Superior temporal gyrus (tissue), 1 donor: ENCODE measurements at regions not wholly inside any gene's neighbourhood (a gene's known extent, or its start where the extent isn't known, plus 50 kb on each side); places are given as distances from the start of the nearest gene placed in this dataset.
"Not testable (repeated sequence)": the region's sequence is repeated elsewhere in the genome, so short reads cannot be mapped to it uniquely, and the experiment has no call there.

ENCODE experiments used
- DNase-seq: peaks from one replicate; pipeline ENCODE4 v3.0.0-alpha.2; 2016; ENCODE audit errors: extremely low spot score

DNA sequence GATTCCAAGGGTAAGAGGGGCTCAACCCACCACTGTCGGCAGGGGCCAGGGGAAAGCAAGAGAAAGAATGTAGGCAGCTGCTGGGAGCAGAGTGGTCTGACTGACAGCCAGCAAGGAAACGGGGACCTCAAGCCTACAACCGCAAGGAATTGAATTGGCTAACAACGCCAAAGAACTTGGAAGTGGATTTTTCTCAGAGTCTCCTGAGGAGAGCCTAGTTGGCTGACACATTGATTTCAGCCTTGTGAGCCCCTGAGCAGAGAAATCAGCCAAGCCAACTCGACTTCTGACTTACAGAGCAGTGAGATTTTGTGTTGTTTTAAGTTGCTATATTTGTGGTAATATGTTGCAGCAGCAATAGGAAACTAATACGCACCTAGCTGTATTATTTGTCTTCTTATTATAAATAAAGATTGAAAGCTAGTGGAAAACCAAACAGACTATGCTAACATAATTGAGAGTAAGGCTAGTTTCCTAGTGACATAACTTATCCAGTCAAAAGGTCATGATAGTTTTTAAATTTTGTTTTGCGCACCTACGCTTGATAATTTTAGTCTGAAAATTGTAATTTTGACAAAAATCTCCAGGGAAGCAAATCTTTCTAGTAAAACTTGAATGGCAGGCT, 145.8 kb upstream of the HCCS start:
- no peak for DNase-seq

DNA sequence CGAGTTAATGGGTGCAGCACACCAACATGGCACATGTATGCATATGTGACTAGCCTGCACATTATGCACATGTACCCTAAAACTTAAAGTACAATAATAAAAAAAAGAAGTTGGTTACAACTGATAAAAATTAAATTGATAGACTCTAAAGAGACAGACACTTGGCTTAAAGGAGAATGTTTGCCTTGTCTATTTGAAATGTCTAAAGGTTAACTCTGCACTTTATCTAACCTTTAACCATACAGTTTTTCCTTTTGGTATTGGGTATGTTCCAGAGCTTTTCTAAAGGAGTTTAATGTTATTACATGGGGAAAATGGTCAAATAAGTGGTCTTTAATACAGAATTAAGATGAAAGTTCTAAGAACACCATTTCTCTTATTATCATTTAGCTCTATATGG, 145.1 kb upstream of the HCCS start:
- no peak for DNase-seq

DNA sequence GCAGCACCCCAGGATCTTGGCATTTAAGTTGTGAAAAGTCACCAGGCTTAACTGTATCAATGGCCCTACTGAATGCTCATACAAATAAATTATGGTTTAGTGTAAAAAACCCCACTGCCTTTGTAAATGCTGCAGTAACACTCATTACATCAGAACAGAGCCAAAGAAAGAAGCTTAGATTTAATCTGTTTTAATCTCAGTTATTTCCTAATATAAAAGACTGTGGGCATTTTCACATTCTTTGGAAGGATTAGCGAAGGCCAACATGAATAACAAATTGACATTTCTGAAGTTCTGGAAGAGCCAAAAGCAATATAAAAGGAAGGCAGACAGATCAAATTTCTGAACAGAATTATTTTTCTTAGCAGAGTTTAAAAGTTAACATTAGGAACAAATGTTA, 140.0 kb upstream of the HCCS start:
- no peak for DNase-seq

DNA sequence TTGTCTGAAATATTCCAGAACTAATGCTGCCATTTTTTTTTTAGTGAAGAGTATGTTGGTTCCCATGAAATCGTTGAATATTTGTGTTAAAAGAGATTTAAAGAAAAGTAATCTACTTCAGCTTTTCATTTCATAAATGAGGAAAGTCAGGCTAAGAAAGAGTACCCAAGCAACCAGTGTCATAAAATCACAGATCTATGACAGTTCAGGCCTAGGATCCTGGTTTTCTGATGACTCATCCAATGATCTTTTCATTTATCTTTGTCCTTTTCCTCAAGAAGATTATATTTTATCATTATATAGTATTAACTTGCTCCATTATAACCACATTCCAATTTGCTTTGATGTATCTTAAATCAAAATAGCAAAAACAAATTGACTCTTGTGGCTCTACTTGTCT, 139.4 kb upstream of the HCCS start:
- DNase-seq = no peak

DNA sequence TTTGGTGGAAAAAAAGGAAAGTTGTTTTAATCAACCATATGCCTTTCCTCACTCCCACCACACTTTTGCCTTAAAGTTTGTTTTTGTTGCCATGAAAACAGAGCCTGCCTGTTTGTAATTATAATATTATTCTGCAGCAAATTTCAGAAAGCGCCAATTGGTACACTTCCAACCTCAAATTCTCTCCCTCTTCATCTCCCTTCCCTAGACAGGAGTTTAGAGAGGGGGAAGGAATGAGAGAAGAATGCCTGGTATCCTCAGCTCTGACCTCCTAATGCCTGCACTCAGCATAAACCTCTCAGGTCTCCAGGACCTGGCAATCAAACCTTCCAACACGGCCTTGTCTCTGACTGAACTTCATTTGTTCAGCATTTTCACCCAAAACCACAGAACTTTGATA, 138.4 kb upstream of the HCCS start:
- DNase-seq = no peak

DNA sequence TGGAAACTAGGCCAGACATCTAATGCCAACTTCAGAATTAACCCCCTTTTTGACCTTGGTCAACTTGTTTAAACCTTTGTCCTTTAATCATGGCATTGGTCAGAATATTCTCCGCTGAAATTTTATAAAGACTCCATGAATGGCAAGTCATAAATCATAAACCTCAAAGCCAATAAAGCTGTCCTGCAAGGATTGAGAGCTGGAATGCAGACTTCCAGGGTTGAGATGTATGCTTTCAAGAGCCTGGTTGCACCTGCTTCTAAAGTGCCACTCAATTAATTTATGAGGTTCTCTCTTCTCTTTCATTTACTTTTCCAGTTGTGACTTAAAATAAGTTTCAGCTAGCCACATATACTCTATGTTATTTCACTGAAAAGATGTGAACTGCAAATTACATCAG, 136.2 kb upstream of the HCCS start:
- DNase-seq = no peak

DNA sequence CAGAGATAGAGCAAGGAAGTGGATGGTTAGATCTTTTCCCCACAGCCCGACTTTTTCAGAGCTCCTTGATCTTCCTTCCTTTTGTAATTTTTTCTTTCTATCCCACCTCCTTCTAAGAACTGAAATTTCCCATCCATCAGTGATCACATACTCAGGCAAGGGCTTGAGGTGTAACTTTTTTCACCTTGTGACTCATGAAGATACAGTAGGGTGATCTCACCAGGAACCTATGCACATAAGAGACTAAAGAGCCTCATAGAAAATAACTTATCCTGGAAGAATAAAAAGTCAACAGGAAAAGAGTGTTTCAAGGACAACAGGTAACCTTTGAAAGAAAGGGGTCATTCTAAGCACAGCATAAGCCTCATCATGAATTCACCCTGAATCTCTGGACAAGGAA, 131.2 kb upstream of the HCCS start:
- no peak for DNase-seq

DNA sequence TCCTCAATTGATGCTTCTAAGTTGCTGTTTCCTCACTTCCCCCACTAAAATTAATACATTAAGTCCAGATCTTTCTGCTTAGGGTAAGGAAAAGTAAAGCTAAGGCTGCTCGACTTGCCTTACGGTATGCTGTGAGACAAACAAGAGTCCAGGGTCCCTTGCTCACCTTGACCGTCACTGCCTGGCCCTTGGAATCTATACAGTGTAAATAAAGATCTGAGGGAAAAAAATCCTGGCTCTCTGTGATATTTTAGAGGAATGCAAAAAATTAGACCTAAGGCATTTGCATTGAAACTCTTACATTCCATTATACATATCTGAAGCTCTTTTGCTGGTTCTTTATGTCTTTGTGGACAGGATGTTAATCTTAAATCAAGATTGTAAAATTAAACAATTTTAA, 129.6 kb upstream of the HCCS start:
- no peak for DNase-seq

DNA sequence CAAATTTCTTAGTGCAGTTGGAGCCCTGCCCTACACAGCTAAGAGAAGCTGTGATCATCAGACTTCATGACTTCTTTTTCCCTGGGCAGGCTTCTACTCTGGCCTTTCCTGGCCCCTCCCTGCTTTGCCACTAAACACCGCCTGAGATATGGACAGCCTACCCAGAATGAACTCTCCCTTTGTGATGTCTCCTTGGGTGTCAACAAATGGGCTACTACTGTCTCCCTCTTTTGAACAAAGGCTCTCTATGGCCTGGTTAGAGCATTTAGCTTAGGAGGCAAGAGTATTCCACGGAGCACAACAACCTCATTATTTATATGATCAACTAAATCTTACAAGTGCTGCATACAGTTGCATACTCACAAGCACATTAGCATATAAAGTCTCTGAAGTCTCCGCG, 127.6 kb upstream of the HCCS start:
- peak; percentile 52 for DNase-seq

DNA sequence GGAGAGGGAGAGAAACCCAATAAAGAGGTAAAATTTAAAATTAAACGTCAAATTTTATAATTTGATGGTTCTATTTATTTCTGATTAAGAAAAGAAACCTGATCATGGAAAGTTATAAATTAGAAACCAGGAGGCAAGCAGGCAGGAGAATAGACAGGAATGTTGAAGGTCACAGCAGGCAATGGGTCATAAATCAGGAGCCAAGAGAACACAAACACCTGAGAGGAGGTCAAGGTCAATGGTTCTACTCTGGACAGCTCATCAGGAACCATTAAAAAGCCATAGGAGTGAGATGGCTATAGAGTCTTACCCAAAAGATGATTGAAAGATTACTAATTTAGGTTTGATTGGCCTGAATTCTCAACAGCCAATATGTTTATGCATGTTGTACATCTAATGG, 126.9 kb upstream of the HCCS start:
- DNase-seq = no peak

DNA sequence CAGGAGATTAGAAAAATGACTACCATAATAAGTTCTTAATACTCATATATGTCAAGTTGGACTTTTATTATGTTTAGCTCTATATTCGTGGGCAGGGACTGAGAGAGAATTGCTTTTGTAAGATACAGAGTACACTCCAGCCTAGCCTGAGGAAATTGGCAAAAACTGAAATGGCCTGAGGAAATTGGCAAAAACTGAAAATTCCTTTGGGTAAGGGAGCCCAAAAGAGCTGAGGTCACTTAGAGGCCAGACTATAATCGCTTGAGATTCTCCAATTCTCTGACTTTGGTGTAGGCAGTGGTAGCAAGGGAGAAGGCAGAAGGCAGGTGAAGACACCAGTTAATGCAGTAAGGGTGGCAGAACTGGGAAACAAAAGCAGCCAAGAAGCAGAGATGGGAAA, 124.5 kb upstream of the HCCS start:
- no peak for DNase-seq

DNA sequence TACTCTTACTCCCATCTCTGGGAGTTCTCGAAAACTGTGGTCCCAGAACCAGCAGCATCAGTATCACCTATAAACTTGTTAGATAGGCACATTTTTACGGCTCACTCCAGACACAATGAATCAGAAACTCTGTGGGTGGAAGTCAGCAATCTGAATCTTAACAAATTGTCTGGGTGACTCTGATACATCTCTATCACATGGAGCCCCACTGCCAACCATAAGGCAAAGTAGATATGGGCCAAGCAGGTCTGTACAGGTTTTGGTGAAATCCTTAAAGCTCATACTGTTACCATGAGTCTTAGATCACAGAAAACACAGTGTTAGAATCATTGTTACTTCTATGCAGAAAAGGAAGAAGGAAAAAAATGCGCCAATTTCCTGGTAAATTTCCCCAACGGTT, 122.5 kb upstream of the HCCS start:
- DNase-seq = no peak

DNA sequence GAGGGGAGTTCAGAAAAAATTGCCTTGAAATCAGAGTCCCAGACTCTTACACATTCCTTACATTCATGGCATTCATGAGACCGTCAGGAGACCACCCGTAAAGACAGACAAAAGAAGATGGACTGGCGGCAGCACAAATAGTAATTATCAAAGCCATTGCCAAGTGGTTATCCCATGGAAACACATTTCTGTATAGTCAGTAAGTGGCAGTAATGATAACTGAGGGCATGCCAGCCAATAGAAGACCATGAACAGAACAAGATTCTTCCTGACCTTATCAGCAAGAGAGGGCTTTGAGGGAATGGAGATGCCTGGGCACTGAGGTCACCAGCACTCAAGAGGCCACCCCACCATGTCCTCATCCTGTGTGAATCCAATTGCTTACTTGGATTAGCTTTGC, 121.7 kb upstream of the HCCS start:
- DNase-seq = no peak

DNA sequence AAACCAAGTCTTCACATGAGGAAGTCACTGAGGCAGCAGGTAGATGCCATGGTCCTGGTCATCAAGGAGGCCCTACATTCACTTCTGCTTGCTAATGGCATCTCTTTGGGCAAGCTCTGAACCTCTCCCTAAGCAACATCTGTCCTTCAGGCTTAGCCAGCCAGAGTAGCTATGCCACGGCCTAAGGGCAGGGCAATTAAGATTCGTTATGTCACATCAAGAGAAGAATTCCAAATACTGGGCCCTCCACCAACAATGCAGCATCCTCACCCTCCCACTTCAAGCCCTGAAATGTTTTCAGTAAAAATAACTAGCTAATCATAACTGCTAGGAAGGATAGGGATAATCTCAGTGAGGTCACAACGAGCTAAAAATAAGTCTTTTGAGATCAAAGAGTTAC, 120.7 kb upstream of the HCCS start:
- DNase-seq = no peak

DNA sequence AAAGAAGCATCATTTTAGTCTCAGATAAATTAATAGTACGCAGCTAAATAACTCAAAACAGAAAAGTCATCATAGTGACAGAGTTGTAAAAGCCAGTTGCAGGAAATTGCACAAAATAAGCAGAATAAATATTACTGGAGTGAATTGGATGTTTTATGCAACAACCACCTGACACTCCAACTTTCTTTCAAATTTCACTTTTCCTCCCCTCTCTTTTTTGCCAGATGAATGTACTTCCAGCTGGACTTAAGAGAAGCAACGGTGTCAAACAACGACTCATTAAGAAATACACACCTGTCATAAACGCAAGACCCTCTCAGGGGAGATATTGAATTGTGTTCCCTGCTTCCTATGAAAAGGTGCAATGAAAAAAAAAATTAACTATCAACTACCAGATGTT, 120.2 kb upstream of the HCCS start:
- no peak for DNase-seq

DNA sequence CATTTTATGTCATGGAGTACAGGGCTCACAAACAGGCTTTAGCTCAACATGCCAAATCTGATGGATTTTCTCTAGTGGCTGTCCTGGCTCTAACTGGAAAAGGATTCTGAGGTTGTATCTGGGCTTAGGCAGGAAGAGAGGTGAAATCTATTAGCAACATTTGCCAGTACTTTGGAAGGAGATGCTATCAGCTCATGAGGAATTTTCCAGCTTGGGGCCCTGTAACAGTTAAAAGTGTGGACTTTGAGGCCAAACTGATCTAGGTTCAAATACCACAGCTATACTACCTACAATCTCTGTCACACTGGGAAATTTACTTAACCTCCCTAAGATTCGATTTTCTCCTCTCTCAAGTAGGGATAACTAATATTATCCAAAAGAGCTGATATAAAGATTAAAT, 119.0 kb upstream of the HCCS start:
- no peak for DNase-seq

DNA sequence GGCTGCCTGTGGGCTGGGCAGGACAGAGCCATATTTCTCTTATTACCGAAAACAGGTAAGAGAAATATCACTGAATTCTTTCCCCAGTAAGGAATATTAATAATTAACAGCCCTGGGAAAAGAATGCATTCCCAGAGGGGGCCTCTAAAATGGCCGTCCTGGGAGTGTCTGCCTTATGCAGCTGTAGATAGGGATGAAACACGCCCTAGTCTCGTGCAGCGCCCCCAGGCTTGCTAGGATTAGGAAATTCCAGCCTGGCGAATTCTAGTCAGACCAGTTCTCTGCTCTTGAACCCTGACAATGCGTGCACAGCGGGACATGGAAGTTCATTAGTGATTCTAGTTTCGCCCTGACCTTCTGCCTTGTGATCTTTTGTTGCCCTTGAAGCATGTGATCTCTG, 104.1 kb upstream of the HCCS start:
- DNase-seq = not testable (repeated sequence)

DNA sequence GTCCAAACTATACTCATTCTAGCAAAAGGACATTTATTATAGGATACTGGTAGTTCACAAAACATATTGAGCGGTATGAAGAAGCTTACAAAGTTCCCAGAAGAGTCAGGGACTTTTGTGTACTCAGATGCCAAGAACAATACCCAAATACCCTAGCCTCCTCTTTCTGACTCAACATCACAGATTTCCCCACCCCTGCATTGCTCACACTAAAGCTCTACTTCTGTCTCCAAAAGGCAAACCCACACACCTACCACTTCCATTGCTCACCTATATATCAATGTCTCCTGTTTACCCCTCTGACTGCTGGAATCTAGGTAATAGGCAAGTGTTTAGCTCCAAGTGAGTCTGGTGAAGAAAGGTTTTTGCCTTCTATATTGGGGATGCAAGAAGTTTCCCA, 100.7 kb upstream of the HCCS start:
- no peak for DNase-seq

DNA sequence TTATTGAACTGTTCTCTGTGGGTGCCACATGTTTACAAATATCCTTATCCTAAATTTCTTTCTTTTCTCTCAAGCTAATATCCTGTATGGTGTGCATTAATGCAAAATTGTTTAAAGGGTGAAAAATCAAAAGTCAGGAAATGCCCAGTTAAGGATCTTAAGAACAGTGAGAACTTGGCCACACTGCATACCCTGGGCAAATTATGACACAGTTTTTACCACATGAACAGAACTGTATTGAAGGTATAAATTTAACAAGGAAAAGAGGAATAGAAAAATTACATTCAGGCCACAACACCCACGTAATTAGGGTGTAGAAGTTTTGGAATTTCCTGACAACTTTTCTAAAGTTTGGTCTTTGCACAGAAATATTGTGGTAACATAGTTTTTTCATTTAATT, 94.4 kb upstream of the HCCS start:
- no peak for DNase-seq

DNA sequence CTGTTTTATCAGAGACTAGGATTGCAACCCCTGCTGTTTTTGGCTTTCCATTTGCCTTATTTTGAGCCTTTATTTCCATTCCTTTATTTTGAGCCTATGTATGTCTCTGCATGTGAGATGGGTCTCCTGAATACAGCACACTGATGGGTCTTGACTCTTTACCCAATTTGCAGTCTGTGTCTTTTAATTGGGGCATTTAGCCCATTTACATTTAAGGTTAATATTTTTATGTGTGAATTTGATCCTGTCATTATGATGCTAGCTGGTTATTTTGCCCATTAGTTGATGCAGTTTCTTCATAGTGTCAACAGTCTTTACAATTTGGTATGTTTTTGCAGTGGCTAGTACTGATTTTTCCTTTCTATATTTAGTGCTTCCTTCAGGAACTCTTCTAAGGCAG, 88.5 kb upstream of the HCCS start:
- DNase-seq = not testable (repeated sequence)

DNA sequence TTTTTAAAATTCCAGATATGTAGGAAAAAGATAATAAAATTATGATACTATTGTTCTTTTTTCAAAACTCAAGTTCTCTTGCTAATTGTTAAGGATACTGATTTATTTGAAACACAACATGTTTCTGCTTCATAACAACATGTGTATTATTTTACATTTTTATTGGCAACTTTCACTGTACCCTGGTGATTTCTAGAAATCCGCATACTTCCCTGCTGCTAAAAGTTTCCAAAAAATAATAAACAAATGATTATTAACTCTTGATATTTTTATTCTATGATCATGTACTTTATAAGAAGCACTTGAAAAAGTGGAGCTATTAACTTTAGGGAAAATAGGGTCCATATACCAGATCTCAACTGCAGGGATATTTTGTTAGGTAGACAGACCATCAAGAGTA, 71.2 kb upstream of the HCCS start:
- no peak for DNase-seq

DNA sequence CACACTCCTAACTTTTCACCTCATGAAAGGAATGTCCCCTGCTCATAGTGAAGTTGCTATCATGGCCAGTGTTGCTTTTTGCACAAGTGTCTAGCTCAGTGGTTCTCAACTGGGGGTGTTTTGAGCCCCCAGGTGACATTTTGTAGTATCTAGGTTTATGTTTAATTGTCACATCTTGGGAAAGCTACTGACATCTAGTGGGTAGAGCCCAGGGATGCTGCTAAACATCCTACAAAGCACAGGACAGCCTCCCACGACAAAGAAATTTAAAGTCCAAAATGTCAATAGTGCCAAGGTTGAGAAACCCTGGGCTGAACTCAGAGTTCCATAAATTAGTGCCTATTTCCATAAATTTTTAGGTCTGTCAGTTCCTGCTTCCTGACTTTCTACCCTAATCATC, 70.7 kb upstream of the HCCS start:
- DNase-seq = no peak

DNA sequence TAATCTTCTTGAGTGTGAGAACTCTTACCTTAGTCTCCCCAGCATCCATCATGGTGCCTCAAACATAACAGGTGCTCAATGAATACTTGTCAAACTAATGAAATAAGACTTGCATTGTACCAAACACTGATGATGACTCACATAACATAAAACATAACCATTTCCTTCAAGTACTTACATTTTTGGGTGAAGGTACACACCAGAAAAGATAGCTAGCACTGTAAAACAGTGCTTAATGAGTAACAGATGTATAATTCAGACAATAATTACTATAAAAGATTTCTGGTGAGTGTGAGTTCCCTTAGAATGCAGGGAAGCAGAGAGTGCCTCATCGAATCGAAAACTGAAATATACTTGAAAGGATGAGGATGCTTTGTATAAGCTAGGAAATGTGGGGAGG, 70.1 kb upstream of the HCCS start:
- DNase-seq = no peak

DNA sequence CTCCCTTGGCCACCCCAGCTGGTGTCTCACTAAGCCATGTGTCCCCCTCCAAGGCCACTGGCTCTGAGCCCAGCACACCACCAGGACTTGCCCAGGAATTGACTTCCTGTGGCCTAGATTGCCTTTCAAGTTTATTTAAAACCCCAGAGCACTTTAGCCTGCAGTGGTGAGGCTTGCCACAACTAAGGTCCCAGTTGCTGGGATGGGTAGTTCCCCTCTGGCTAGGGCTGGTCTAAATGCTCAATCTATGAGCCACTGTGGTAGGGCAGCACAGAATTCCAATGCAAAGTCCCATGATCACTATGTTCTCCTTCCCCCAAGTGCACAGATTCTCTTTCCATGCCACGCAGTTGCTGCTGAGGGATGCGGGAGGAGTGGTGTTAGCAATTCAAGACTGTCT, 61.1 kb upstream of the HCCS start:
- DNase-seq = no peak

DNA sequence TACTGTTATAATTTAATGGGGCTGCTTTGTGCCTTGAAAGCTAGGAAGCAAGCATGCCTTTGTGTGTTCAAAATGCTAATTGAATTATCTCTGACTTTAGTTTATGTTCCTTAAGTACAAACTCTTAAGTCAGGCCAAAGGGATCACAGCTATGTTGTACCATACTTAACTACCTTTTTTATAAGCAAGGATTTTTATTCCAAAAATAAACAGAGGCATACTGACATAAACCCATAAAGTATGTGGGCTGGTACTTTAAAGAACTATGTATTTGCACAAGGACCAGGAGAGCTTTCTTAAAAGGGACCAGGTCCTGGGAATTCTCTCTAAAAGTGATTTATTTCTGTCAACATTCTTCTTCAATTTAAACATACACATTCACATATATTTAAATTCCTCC, 57.8 kb upstream of the HCCS start:
- DNase-seq = no peak
